ENCODE measurements at regions not wholly inside any gene's neighbourhood (a gene's known extent, or its start where the extent isn't known, plus 50 kb on each side); places are given as distances from the start of the nearest gene placed in this dataset.

- no peak for DNase-seq (ENCODE audit: low read depth)
- no peak for TF ChIP-seq CTCF (IDR thresholded peaks at IDR 0.05; ENCODE audit: insufficient read depth, low read depth, low read length, missing control alignments)
- no peak overlapping the region for H3K4me3 ChIP-seq (ENCODE audit: low read length)
These were observed 118.6 kb upstream of the GADL1 start for GRCh38 chr3:31013090-31013489.

GRCh38 chr3:31013843-31014242, 119.4 kb upstream of the GADL1 start:
- no peak for DNase-seq (ENCODE audit: low read depth)
- no peak for TF ChIP-seq CTCF (IDR thresholded peaks at IDR 0.05; ENCODE audit: insufficient read depth, low read depth, low read length, missing control alignments)

GRCh38 chr3:31014317-31015040, 120.0 kb upstream of the GADL1 start:
- no peak for TF ChIP-seq CTCF (IDR thresholded peaks at IDR 0.05; ENCODE audit: insufficient read depth, low read depth, low read length, missing control alignments)
- no peak overlapping the region for H3K4me3 ChIP-seq (ENCODE audit: low read length)
- peak; percentile 89 for DNase-seq (ENCODE audit: low read depth)

More at GRCh38 chr3:31013843-31014242, 119.4 kb upstream of the GADL1 start:
- no peak overlapping the region for H3K4me3 ChIP-seq (ENCODE audit: low read length)

GRCh38 chr3:31016196-31016595, 121.7 kb upstream of the GADL1 start:
- no peak for DNase-seq (ENCODE audit: low read depth)
- H3K4me3 ChIP-seq (ENCODE audit: low read length), result no peak overlapping the region
- no peak for TF ChIP-seq CTCF (IDR thresholded peaks at IDR 0.05; ENCODE audit: insufficient read depth, low read depth, low read length, missing control alignments)

- no peak for TF ChIP-seq CTCF (IDR thresholded peaks at IDR 0.05; ENCODE audit: insufficient read depth, low read depth, low read length, missing control alignments)
- no peak overlapping the region for H3K4me3 ChIP-seq (ENCODE audit: low read length)
- DNase-seq (ENCODE audit: low read depth), result no peak
These were observed 128.3 kb upstream of the GADL1 start for GRCh38 chr3:31022716-31023115.

GRCh38 chr3:31025541-31025940, 131.1 kb upstream of the GADL1 start:
- no peak overlapping the region for H3K4me3 ChIP-seq (ENCODE audit: low read length)
- no peak for DNase-seq (ENCODE audit: low read depth)
- no peak for TF ChIP-seq CTCF (IDR thresholded peaks at IDR 0.05; ENCODE audit: insufficient read depth, low read depth, low read length, missing control alignments)

- no peak for DNase-seq (ENCODE audit: low read depth)
- no peak for TF ChIP-seq CTCF (IDR thresholded peaks at IDR 0.05; ENCODE audit: insufficient read depth, low read depth, low read length, missing control alignments)
- H3K4me3 ChIP-seq (ENCODE audit: low read length), result no peak overlapping the region
These were observed 132.8 kb upstream of the GADL1 start for GRCh38 chr3:31027191-31027761.

Measured in epithelial cell of esophagus (primary cell).